Stomach (tissue), 4 donors: ENCODE measurements at regions not wholly inside any gene's neighbourhood (a gene's known extent, or its start where the extent isn't known, plus 50 kb on each side); places are given as distances from the start of the nearest gene placed in this dataset.

Source experiments
- POLR2A ChIP-seq, 4 donors: fragments of 450-650 bp; IDR thresholded peaks; one replicate each; pipeline ENCODE4 v1.6.1; 2016; ENCODE audit warnings: antibody characterized with exemption in 4 of 4, control low read depth in 2 of 4, mild to moderate bottlenecking in 1 of 4, moderate library complexity in 1 of 4
- POLR2AphosphoS5 ChIP-seq, 3 donors: sonication (generic); formaldehyde crosslinking; IDR thresholded peaks; one replicate each; pipeline ENCODE4 v1.6.1; 2016; ENCODE audit warnings: antibody characterized with exemption in 3 of 3
- TF ChIP-seq, protein P1 (sequence below), 7 experiments: fragments of 450-650 bp in 4 of 7; fragments of 200-600 bp in 3 of 7; sonication (generic) in 3 of 7; IDR thresholded peaks; one replicate each; pipeline ENCODE4 v1.5.1; 2016 to 2019; ENCODE audit warnings: antibody characterized with exemption in 7 of 7, control low read depth in 2 of 7, mild to moderate bottlenecking in 1 of 7

GRCh38 chr6:141164042-141164743 is 968.5 kb upstream of the GJE1 start:
- TF ChIP-seq, protein P1, sequence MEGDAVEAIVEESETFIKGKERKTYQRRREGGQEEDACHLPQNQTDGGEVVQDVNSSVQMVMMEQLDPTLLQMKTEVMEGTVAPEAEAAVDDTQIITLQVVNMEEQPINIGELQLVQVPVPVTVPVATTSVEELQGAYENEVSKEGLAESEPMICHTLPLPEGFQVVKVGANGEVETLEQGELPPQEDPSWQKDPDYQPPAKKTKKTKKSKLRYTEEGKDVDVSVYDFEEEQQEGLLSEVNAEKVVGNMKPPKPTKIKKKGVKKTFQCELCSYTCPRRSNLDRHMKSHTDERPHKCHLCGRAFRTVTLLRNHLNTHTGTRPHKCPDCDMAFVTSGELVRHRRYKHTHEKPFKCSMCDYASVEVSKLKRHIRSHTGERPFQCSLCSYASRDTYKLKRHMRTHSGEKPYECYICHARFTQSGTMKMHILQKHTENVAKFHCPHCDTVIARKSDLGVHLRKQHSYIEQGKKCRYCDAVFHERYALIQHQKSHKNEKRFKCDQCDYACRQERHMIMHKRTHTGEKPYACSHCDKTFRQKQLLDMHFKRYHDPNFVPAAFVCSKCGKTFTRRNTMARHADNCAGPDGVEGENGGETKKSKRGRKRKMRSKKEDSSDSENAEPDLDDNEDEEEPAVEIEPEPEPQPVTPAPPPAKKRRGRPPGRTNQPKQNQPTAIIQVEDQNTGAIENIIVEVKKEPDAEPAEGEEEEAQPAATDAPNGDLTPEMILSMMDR (IDR thresholded peaks at IDR 0.05), result no peak
- TF ChIP-seq POLR2A (IDR thresholded peaks at IDR 0.05), result no peak
- peak in 2 of 3 donors; percentile 62 to 83 for TF ChIP-seq POLR2AphosphoS5 (IDR thresholded peaks at IDR 0.05)
